ENCODE measurements at regions not wholly inside any gene's neighbourhood (a gene's known extent, or its start where the extent isn't known, plus 50 kb on each side); places are given as distances from the start of the nearest gene placed in this dataset.

- Histone ChIP-seq H3K27me3 (ENCODE audit: control insufficient read depth in 1 of 2, insufficient read depth in 2 of 2, low read length in 1 of 2) (no peaks in the 10 kb centered on the region), H3K9me3 (ENCODE audit: control insufficient read depth, low read length) (no peaks in the 10 kb centered on the region), H3K4me1 (ENCODE audit: control insufficient read depth in 1 of 2, insufficient read depth in 2 of 2, low read length in 2 of 2) (no peaks in the 10 kb centered on the region), H3K4me3 (ENCODE audit: low read length in 2 of 2) (no peak overlapping the region), H3K27ac (ENCODE audit: low read depth in 1 of 2, low read length in 2 of 2) (no peak overlapping the region), H3K36me3 (ENCODE audit: control insufficient read depth in 1 of 2, insufficient read depth in 2 of 2, low read length in 1 of 2) (no peaks in the 10 kb centered on the region)
- 2 to 7% methylated on average over 11 of the region's 11 CpGs for WGBS, 2 donors
- intact Hi-C loops (cut with DNase I), result no loop called here
- DNase-seq, result peak; percentile 91 to 95
- peak; percentile 90 for ATAC-seq (ENCODE audit: low FRiP score)
Measured at GRCh38 chr17:77489893-77490255, 349.1 kb downstream of the SEC14L1 start.

- Histone ChIP-seq H3K4me1 (ENCODE audit: control insufficient read depth in 1 of 2, insufficient read depth in 2 of 2, low read length in 2 of 2) (no peaks in the 10 kb centered on the region), H3K9me3 (ENCODE audit: control insufficient read depth, low read length) (no peaks in the 10 kb centered on the region), H3K27me3 (ENCODE audit: control insufficient read depth in 1 of 2, insufficient read depth in 2 of 2, low read length in 1 of 2) (no peaks in the 10 kb centered on the region), H3K27ac (ENCODE audit: low read depth in 1 of 2, low read length in 2 of 2) (no peak overlapping the region), H3K36me3 (ENCODE audit: control insufficient read depth in 1 of 2, insufficient read depth in 2 of 2, low read length in 1 of 2) (no peaks in the 10 kb centered on the region), H3K4me3 (ENCODE audit: low read length in 2 of 2) (no peak overlapping the region)
- DNase-seq (peak; percentile 38 to 77), ATAC-seq (ENCODE audit: low FRiP score) (no peak)
- 76 to 80% methylated on average over 27 of the region's 27 CpGs for WGBS, 2 donors
- intact Hi-C loops (cut with DNase I), result no loop called here
Measured at GRCh38 chr17:77490361-77491183, 349.8 kb downstream of the SEC14L1 start.

- intact Hi-C loops (cut with DNase I), result no loop called here
- ATAC-seq (ENCODE audit: low FRiP score) (no peak), DNase-seq (peak; percentile 42 to 68)
- no peak overlapping the region for H3K27ac ChIP-seq (ENCODE audit: low read depth in 1 of 2, low read length in 2 of 2)
- H3K9me3 ChIP-seq (ENCODE audit: control insufficient read depth, low read length), result no peaks in the 10 kb centered on the region
- H3K27me3 ChIP-seq (ENCODE audit: control insufficient read depth in 1 of 2, insufficient read depth in 2 of 2, low read length in 1 of 2), result no peaks in the 10 kb centered on the region
- H3K4me1 ChIP-seq (ENCODE audit: control insufficient read depth in 1 of 2, insufficient read depth in 2 of 2, low read length in 2 of 2), result no peaks in the 10 kb centered on the region
- H3K36me3 ChIP-seq (ENCODE audit: control insufficient read depth in 1 of 2, insufficient read depth in 2 of 2, low read length in 1 of 2), result no peaks in the 10 kb centered on the region
- 90 to 91% methylated on average over 16 of the region's 16 CpGs for WGBS, 2 donors
- no peak overlapping the region for H3K4me3 ChIP-seq (ENCODE audit: low read length in 2 of 2)
Measured at GRCh38 chr17:77491921-77492445, 351.2 kb downstream of the SEC14L1 start.

GRCh38 chr17:77492446-77493237, 351.9 kb downstream of the SEC14L1 start:
- Histone ChIP-seq H3K4me3 (ENCODE audit: low read length in 2 of 2) (no peak overlapping the region), H3K4me1 (ENCODE audit: control insufficient read depth in 1 of 2, insufficient read depth in 2 of 2, low read length in 2 of 2) (no peaks in the 10 kb centered on the region), H3K27ac (ENCODE audit: low read depth in 1 of 2, low read length in 2 of 2) (no peak overlapping the region), H3K9me3 (ENCODE audit: control insufficient read depth, low read length) (no peaks in the 10 kb centered on the region), H3K27me3 (ENCODE audit: control insufficient read depth in 1 of 2, insufficient read depth in 2 of 2, low read length in 1 of 2) (no peaks in the 10 kb centered on the region), H3K36me3 (ENCODE audit: control insufficient read depth in 1 of 2, insufficient read depth in 2 of 2, low read length in 1 of 2) (no peaks in the 10 kb centered on the region)
- DNase-seq (peak; percentile 41 to 72), ATAC-seq (ENCODE audit: low FRiP score) (no peak)
- intact Hi-C loops (cut with DNase I), result no loop called here
- WGBS, 2 donors, result 92 to 93% methylated on average over 23 of the region's 23 CpGs

- no peaks in the 10 kb centered on the region for H3K4me1 ChIP-seq (ENCODE audit: control insufficient read depth in 1 of 2, insufficient read depth in 2 of 2, low read length in 2 of 2)
- H3K27ac ChIP-seq (ENCODE audit: low read depth in 1 of 2, low read length in 2 of 2), result no peak overlapping the region
- WGBS, 2 donors, result 85 to 86% methylated on average over 11 of the region's 11 CpGs
- H3K27me3 ChIP-seq (ENCODE audit: control insufficient read depth in 1 of 2, insufficient read depth in 2 of 2, low read length in 1 of 2), result no peaks in the 10 kb centered on the region
- H3K9me3 ChIP-seq (ENCODE audit: control insufficient read depth, low read length), result no peaks in the 10 kb centered on the region
- DNase-seq (no peak), ATAC-seq (ENCODE audit: low FRiP score) (no peak)
- no peak overlapping the region for H3K4me3 ChIP-seq (ENCODE audit: low read length in 2 of 2)
- no peaks in the 10 kb centered on the region for H3K36me3 ChIP-seq (ENCODE audit: control insufficient read depth in 1 of 2, insufficient read depth in 2 of 2, low read length in 1 of 2)
- intact Hi-C loops (cut with DNase I), result no loop called here
Measured at GRCh38 chr17:77493238-77493820, 352.6 kb downstream of the SEC14L1 start.

GRCh38 chr17:77493901-77494663, 353.3 kb downstream of the SEC14L1 start:
- intact Hi-C loops (cut with DNase I), result loop anchor here (1.0 to 2.0 kb wide), 2 partner anchors 63 to 64 kb away; no protein-coding TSS in a partner anchor
- Histone ChIP-seq H3K27me3 (ENCODE audit: control insufficient read depth in 1 of 2, insufficient read depth in 2 of 2, low read length in 1 of 2) (no peaks in the 10 kb centered on the region), H3K9me3 (ENCODE audit: control insufficient read depth, low read length) (no peaks in the 10 kb centered on the region), H3K27ac (ENCODE audit: low read depth in 1 of 2, low read length in 2 of 2) (no peak overlapping the region), H3K4me1 (ENCODE audit: control insufficient read depth in 1 of 2, insufficient read depth in 2 of 2, low read length in 2 of 2) (no peaks in the 10 kb centered on the region), H3K36me3 (ENCODE audit: control insufficient read depth in 1 of 2, insufficient read depth in 2 of 2, low read length in 1 of 2) (no peaks in the 10 kb centered on the region), H3K4me3 (ENCODE audit: low read length in 2 of 2) (no peak overlapping the region)
- peak in 1 of 2 donors; percentile 17 for DNase-seq
- ATAC-seq (ENCODE audit: low FRiP score), result no peak
- WGBS, 2 donors, result 84 to 85% methylated on average over 9 of the region's 9 CpGs

GRCh38 chr17:77494664-77495435, 354.1 kb downstream of the SEC14L1 start:
- DNase-seq, result peak; percentile 82 to 91
- intact Hi-C loops (cut with DNase I), result loop anchor here (1.0 to 2.0 kb wide), 3 partner anchors 64 to 164 kb away; no protein-coding TSS in a partner anchor
- Histone ChIP-seq H3K4me1 (ENCODE audit: control insufficient read depth in 1 of 2, insufficient read depth in 2 of 2, low read length in 2 of 2) (no peaks in the 10 kb centered on the region), H3K9me3 (ENCODE audit: control insufficient read depth, low read length) (no peaks in the 10 kb centered on the region), H3K4me3 (ENCODE audit: low read length in 2 of 2) (no peak overlapping the region), H3K27me3 (ENCODE audit: control insufficient read depth in 1 of 2, insufficient read depth in 2 of 2, low read length in 1 of 2) (no peaks in the 10 kb centered on the region), H3K27ac (ENCODE audit: low read depth in 1 of 2, low read length in 2 of 2) (no peak overlapping the region), H3K36me3 (ENCODE audit: control insufficient read depth in 1 of 2, insufficient read depth in 2 of 2, low read length in 1 of 2) (no peaks in the 10 kb centered on the region)
- WGBS, 2 donors, result 29 to 30% methylated on average over 18 of the region's 18 CpGs
- ATAC-seq (ENCODE audit: low FRiP score), result peak; percentile 86
